ENCODE measurements at regions not wholly inside any gene's neighbourhood (a gene's known extent, or its start where the extent isn't known, plus 50 kb on each side); places are given as distances from the start of the nearest gene placed in this dataset.

- no peak for TF ChIP-seq EZH2 (IDR thresholded peaks at IDR 0.05; ENCODE audit: insufficient read depth, poor library complexity, severe bottlenecking)
- no peak for TF ChIP-seq EZH2phosphoT487 (IDR thresholded peaks at IDR 0.05; ENCODE audit: insufficient read depth, low read depth)
These were observed 102.2 kb downstream of the ARF6 start for GRCh38 chr14:49994951-49995561.
